Progenitor cell of endocrine pancreas (in vitro differentiated cells): ENCODE measurements at regions not wholly inside any gene's neighbourhood (a gene's known extent, or its start where the extent isn't known, plus 50 kb on each side); places are given as distances from the start of the nearest gene placed in this dataset.

Experiments used
- DNase-seq: peaks from one replicate; pipeline ENCODE4 v3.0.0; 2021; ENCODE audit warnings: low spot score; ENCODE audit not compliant: unreplicated experiment
- H3K27ac Mint-ChIP-seq: 2 replicates; pipeline ENCODE4 v1.8.0; 2021; ENCODE audit warnings: mild to moderate bottlenecking, moderate library complexity, mixed read lengths
- H3K27me3 Mint-ChIP-seq: 2 replicates; pipeline ENCODE4 v1.8.0; 2021; ENCODE audit warnings: mixed read lengths
- H3K36me3 Mint-ChIP-seq: 2 replicates; pipeline ENCODE4 v1.8.0; 2022; ENCODE audit warnings: mixed read lengths; ENCODE audit not compliant: insufficient read depth
- H3K4me1 Mint-ChIP-seq: 2 replicates; pipeline ENCODE4 v1.8.0; 2021; ENCODE audit warnings: low read depth, mixed read lengths
- H3K4me3 Mint-ChIP-seq: 2 replicates; pipeline ENCODE4 v1.8.0; 2021; ENCODE audit warnings: low read depth, mild to moderate bottlenecking, moderate library complexity, mixed read lengths
- H3K9me3 Mint-ChIP-seq: 2 replicates; pipeline ENCODE4 v1.8.0; 2021; ENCODE audit warnings: low read depth, mixed read lengths
- TF ChIP-seq, protein P1 (sequence below): fragments of 200-600 bp; sonication (generic); IDR thresholded peaks from one replicate; pipeline ENCODE4 v1.5.0; 2021; ENCODE audit warnings: antibody characterized with exemption, mild to moderate bottlenecking; ENCODE audit not compliant: unreplicated experiment

DNA sequence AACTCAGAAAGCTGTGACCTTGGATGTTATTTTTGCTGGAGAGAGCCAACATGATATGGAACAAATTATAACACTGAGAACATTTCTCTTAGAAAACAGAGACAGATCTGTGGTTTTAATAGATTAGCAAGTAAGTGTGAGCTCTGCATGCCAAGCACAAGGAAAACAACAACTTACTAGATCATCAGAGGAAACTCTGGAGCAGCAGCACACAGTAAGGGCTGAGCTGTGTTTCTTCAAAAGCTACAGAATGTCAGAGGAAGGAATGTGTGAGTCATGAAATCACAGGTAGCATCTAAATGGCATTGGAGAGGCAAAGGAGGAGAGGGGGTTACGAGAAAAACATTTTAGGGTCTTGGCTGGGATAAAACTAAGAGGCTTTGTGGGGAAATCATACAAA, 283.4 kb upstream of the FZD8 start:
- no peak for DNase-seq
- no peaks in the 10 kb centered on the region for H3K36me3 Mint-ChIP-seq
- no peak overlapping the region for H3K27ac Mint-ChIP-seq
- H3K4me1 Mint-ChIP-seq: peaks cover 40% of the 10 kb centered on the region
- TF ChIP-seq, protein P1, sequence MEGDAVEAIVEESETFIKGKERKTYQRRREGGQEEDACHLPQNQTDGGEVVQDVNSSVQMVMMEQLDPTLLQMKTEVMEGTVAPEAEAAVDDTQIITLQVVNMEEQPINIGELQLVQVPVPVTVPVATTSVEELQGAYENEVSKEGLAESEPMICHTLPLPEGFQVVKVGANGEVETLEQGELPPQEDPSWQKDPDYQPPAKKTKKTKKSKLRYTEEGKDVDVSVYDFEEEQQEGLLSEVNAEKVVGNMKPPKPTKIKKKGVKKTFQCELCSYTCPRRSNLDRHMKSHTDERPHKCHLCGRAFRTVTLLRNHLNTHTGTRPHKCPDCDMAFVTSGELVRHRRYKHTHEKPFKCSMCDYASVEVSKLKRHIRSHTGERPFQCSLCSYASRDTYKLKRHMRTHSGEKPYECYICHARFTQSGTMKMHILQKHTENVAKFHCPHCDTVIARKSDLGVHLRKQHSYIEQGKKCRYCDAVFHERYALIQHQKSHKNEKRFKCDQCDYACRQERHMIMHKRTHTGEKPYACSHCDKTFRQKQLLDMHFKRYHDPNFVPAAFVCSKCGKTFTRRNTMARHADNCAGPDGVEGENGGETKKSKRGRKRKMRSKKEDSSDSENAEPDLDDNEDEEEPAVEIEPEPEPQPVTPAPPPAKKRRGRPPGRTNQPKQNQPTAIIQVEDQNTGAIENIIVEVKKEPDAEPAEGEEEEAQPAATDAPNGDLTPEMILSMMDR: no peak
- H3K27me3 Mint-ChIP-seq: no peaks in the 10 kb centered on the region
- H3K9me3 Mint-ChIP-seq: peaks cover 1% of the 10 kb centered on the region
- no peak overlapping the region for H3K4me3 Mint-ChIP-seq

DNA sequence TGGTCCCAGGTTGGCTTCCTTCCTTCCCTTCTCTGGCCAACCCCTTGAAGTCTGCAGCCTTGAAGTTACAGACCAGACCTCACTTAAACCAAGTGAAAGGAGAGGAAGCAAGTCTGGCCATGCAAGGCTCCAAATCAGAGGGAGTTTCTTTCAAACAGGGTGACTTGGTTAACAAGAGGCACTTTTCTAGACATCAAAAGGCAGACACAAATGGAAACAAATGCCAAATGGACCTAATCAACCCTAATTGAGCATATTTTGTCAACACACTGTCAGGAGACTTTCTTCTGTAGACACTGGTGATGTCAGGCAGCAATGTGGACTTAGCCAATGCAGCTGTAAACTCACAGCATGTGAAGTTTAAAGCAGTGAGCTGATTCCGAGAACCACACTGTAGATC, 282.7 kb upstream of the FZD8 start:
- H3K4me3 Mint-ChIP-seq: no peak overlapping the region
- TF ChIP-seq, protein P1: no peak
- no peaks in the 10 kb centered on the region for H3K9me3 Mint-ChIP-seq
- DNase-seq: no peak
- H3K36me3 Mint-ChIP-seq: no peaks in the 10 kb centered on the region
- no peak overlapping the region for H3K27ac Mint-ChIP-seq
- peaks cover 39% of the 10 kb centered on the region for H3K4me1 Mint-ChIP-seq
- H3K27me3 Mint-ChIP-seq: no peaks in the 10 kb centered on the region

DNA sequence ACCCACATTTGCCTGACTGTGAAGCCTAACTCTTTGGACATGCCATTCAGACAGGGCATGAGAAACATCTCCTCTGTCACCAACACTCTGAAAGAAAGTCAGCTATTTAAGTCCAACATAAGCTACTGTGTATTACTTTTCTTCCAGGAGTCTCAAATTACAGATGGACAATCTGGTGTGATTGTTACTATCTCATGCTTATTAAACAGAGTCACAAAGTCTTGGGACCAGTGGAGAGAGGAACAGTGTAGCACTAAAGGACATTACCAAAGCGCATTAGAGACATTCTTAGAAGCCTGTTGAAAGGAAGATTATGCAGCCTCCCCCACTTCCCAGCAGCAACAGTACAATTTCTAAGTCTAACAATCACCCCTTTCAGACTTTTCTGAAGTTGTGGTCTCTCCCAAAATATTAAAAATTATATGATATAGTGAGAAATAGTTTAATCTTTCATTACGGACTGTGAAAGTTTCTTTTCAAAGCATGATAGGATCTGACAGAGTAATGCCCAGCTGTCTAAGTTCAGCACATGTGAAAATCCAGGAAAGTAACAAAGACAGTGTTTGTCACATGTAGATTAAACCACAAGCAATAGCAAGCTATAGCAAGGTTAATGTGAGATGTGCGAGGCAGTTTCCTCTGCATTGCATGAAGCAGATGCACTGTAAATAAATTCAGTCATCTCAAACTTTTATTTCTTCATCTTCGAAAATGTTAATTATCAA, 280.9 kb upstream of the FZD8 start:
- no peak for DNase-seq
- TF ChIP-seq, protein P1: no peak
- Mint-ChIP-seq H3K9me3 (no peaks in the 10 kb centered on the region), H3K4me1 (peaks cover 37% of the 10 kb centered on the region), H3K27ac (no peak overlapping the region), H3K27me3 (no peaks in the 10 kb centered on the region), H3K36me3 (no peaks in the 10 kb centered on the region), H3K4me3 (no peak overlapping the region)

DNA sequence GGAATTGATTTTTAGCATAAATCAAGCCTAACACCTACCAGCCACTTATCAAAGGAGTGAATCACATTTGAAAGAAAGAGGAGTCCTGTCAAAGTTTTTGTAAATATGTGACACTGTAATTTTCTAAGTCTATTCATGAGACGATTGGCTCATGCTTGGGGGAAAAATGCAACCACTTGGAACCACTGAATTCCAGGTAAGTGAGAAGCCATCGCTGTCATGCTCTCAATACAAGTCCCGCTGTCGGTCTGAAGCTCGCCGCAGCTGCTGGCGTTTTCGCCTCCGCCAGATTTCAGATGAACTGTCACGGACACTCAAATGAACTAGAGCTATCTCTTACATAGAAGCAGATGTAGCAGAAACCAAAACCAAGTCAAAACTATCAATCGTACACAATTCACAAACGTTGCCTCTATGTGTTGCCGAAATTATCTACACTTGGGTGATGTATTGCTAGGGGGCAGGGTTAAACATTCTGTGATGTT, 279.8 kb upstream of the FZD8 start:
- TF ChIP-seq, protein P1: no peak
- Mint-ChIP-seq H3K4me1 (peaks cover 32% of the 10 kb centered on the region), H3K9me3 (no peaks in the 10 kb centered on the region), H3K27ac (peak overlapping the region; percentile 68), H3K36me3 (no peaks in the 10 kb centered on the region), H3K4me3 (no peak overlapping the region), H3K27me3 (no peaks in the 10 kb centered on the region)
- no peak for DNase-seq

DNA sequence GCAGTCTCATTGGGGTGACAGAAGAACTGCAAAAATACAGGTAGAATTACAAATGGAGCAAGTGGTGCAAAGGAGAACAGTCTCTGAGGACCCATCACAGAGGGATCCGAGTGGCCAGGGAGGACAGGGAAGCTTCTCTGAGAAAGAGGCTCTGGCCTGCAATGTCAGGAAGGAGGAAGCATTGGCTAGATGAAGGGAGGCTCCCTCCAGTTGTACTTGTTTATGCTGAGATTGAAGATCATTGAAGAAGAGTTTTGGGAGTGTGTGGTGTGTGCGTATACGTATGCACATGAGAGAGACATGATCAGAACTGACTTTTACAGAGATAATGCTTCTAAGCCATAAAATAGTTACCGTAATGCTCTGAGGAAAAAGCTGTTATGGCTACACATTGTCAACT, 274.7 kb upstream of the FZD8 start:
- TF ChIP-seq, protein P1: no peak
- H3K27me3 Mint-ChIP-seq: no peaks in the 10 kb centered on the region

More for the DNA sequence above, 274.7 kb upstream of the FZD8 start:
- Mint-ChIP-seq H3K4me3 (no peak overlapping the region), H3K9me3 (no peaks in the 10 kb centered on the region), H3K36me3 (no peaks in the 10 kb centered on the region), H3K27ac (no peak overlapping the region), H3K4me1 (peaks cover 9% of the 10 kb centered on the region)
- DNase-seq: no peak
